MM.1S (cell line): ENCODE measurements at regions not wholly inside any gene's neighbourhood (a gene's known extent, or its start where the extent isn't known, plus 50 kb on each side); places are given as distances from the start of the nearest gene placed in this dataset.

Experiments
- EZH2 ChIP-seq: fragments of 300-600 bp; sonication (generic); optimal IDR thresholded peaks from 2 replicates; pipeline ENCODE3; 2017; ENCODE audit warnings: low read depth, mild to moderate bottlenecking, antibody characterized with exemption, low read length, mixed read lengths
- TF ChIP-seq, protein P1 (sequence below): fragments of 300-600 bp; sonication (generic); IDR thresholded peaks from 2 replicates; pipeline ENCODE4 v1.5.1; 2016; ENCODE audit warnings: antibody characterized with exemption, low read length, mixed read lengths

- no peak for TF ChIP-seq EZH2
- TF ChIP-seq, protein P1, sequence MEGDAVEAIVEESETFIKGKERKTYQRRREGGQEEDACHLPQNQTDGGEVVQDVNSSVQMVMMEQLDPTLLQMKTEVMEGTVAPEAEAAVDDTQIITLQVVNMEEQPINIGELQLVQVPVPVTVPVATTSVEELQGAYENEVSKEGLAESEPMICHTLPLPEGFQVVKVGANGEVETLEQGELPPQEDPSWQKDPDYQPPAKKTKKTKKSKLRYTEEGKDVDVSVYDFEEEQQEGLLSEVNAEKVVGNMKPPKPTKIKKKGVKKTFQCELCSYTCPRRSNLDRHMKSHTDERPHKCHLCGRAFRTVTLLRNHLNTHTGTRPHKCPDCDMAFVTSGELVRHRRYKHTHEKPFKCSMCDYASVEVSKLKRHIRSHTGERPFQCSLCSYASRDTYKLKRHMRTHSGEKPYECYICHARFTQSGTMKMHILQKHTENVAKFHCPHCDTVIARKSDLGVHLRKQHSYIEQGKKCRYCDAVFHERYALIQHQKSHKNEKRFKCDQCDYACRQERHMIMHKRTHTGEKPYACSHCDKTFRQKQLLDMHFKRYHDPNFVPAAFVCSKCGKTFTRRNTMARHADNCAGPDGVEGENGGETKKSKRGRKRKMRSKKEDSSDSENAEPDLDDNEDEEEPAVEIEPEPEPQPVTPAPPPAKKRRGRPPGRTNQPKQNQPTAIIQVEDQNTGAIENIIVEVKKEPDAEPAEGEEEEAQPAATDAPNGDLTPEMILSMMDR, result peak; percentile 76
Observed at GRCh38 chr2:118221536-118222272, 133.4 kb downstream of the INSIG2 start.
